Glutamatergic neuron (in vitro differentiated cells): ENCODE measurements at regions not wholly inside any gene's neighbourhood (a gene's known extent, or its start where the extent isn't known, plus 50 kb on each side); places are given as distances from the start of the nearest gene placed in this dataset.
"Not testable (repeated sequence)": the region's sequence is repeated elsewhere in the genome, so short reads cannot be mapped to it uniquely, and the experiment has no call there.

Source experiments
- DNase-seq: peaks from one replicate; pipeline ENCODE4 v3.0.0; 2022
- H3K27ac Mint-ChIP-seq: one replicate; pipeline ENCODE4 v1.8.0; 2020; ENCODE audit warnings: mild to moderate bottlenecking, mixed read lengths, inconsistent platforms; ENCODE audit not compliant: unreplicated experiment
- H3K27me3 Mint-ChIP-seq: one replicate; pipeline ENCODE4 v1.8.0; 2020; ENCODE audit warnings: mild to moderate bottlenecking, moderate library complexity, mixed read lengths, inconsistent platforms; ENCODE audit not compliant: unreplicated experiment
- H3K36me3 Mint-ChIP-seq: one replicate; pipeline ENCODE4 v1.8.0; 2020; ENCODE audit warnings: mild to moderate bottlenecking, mixed read lengths, inconsistent platforms; ENCODE audit not compliant: unreplicated experiment
- H3K4me1 Mint-ChIP-seq: one replicate; pipeline ENCODE4 v1.8.0; 2020; ENCODE audit warnings: mild to moderate bottlenecking, low read depth, mixed read lengths, inconsistent platforms; ENCODE audit not compliant: unreplicated experiment
- H3K4me3 Mint-ChIP-seq: one replicate; pipeline ENCODE4 v1.8.0; 2020; ENCODE audit warnings: mild to moderate bottlenecking, mixed read lengths, inconsistent platforms; ENCODE audit not compliant: unreplicated experiment
- H3K9me3 Mint-ChIP-seq: one replicate; pipeline ENCODE4 v1.8.0; 2020; ENCODE audit warnings: mild to moderate bottlenecking, moderate library complexity, mixed read lengths, inconsistent platforms; ENCODE audit not compliant: unreplicated experiment
- CTCF ChIP-seq: fragments of 200-600 bp; sonication (generic); IDR thresholded peaks from one replicate; pipeline ENCODE4 v1.5.0; 2021; ENCODE audit not compliant: partially characterized antibody, unreplicated experiment

DNA sequence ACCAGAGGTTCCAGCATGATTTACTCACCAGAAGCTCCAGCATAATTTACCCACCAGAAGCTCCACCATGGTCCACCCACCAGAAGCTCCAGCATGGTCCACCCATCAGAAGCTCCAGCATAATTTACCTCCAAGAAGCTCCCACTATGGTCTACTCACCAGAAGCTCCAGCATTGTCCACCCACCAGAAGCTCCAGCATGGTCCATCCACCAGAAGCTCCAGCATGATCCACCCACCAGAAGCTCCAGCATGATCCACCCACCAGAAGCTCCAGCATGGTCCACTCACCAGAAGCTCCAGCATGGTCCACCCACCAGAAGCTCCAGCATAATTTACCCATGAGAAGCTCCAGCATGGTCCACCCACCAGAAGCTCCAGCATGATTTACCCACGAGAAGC, 4490.7 kb upstream of the OR11H1 start:
- peaks cover 37% of the 10 kb centered on the region for H3K27me3 Mint-ChIP-seq
- not testable (repeated sequence) for H3K4me1 Mint-ChIP-seq, H3K4me3 Mint-ChIP-seq, DNase-seq, H3K27ac Mint-ChIP-seq
- peaks cover 43% of the 10 kb centered on the region for H3K36me3 Mint-ChIP-seq
- H3K9me3 Mint-ChIP-seq = peaks cover 85% of the 10 kb centered on the region

DNA sequence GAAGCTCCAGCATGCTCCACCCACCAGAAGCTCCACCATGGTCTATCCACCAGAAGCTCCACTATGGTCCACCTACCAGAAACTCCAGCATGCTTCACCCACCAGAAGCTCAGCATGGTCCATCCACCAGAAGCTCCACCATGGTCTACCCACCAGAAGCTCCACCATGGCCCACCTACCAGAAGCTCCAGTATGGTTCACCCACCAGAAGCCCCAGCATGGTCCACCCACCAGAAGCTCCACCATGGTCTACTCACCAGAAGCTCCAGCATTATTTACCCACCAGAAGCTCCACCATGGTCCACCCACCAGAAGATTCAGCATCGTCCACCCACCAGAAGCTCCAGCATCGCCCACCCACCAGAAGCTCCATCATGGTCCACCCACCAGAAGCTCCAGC, 4490.2 kb upstream of the OR11H1 start:
- H3K4me3 Mint-ChIP-seq, DNase-seq, H3K4me1 Mint-ChIP-seq, H3K27ac Mint-ChIP-seq: not testable (repeated sequence)
- Mint-ChIP-seq H3K36me3 (peaks cover 42% of the 10 kb centered on the region), H3K27me3 (peaks cover 34% of the 10 kb centered on the region), H3K9me3 (peaks cover 81% of the 10 kb centered on the region)

DNA sequence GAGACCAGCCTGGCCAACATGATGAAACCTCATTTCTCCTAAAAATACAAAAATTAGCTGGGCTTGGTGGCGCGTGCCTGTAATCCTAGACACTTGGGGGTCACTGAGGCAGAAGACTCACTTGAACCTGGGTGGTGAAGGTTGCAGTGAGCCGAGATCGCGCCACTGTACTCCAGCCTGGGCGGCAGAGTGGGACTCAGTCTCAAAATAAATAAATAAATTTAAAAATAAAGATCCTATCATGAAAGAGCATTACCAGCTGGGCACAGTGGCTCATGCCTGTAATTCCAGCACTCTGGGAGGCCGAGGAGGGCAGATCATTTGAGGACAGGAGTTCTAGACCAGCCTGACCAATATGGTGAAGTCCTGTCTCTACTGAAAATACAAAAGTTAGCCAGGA, 4489.2 kb upstream of the OR11H1 start:
- H3K4me1 Mint-ChIP-seq, H3K4me3 Mint-ChIP-seq, DNase-seq, H3K27ac Mint-ChIP-seq: not testable (repeated sequence)
- H3K36me3 Mint-ChIP-seq = peaks cover 42% of the 10 kb centered on the region
- peaks cover 31% of the 10 kb centered on the region for H3K27me3 Mint-ChIP-seq
- H3K9me3 Mint-ChIP-seq = peaks cover 78% of the 10 kb centered on the region

- not testable (repeated sequence) for H3K4me1 Mint-ChIP-seq, DNase-seq, H3K4me3 Mint-ChIP-seq, H3K27ac Mint-ChIP-seq
- peaks cover 22% of the 10 kb centered on the region for H3K27me3 Mint-ChIP-seq
- H3K9me3 Mint-ChIP-seq = peaks cover 57% of the 10 kb centered on the region
- peaks cover 36% of the 10 kb centered on the region for H3K36me3 Mint-ChIP-seq
Measured at GRCh38 chr22:11041416-11041815, 4486.6 kb upstream of the OR11H1 start.

DNA sequence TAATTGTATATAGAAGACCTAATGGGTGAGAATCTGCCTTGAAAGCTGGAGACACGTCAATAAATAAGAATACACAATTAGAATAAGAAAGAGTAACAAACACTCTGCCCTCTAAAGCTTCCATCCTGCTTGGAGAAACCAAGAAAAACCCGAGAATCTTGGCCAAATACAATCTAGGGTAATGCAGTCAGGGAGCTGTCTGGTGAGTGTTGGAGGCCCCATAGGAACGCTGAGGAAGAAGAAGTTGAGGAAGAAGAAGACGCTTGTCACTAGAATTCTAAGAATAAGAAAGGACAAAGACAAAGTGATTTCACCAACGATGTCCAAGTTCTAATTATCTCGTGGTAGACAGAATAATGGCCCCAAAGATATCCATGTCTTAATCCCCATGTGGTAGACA, 4485.9 kb upstream of the OR11H1 start:
- peaks cover 21% of the 10 kb centered on the region for H3K27me3 Mint-ChIP-seq
- no peak overlapping the region for H3K4me3 Mint-ChIP-seq
- no peak for TF ChIP-seq CTCF
- H3K27ac Mint-ChIP-seq = no peak overlapping the region
- no peak for DNase-seq
- no peaks in the 10 kb centered on the region for H3K4me1 Mint-ChIP-seq
- H3K36me3 Mint-ChIP-seq = peaks cover 32% of the 10 kb centered on the region
- peaks cover 52% of the 10 kb centered on the region for H3K9me3 Mint-ChIP-seq

- not testable (repeated sequence) for H3K27ac Mint-ChIP-seq, DNase-seq, H3K4me3 Mint-ChIP-seq, H3K4me1 Mint-ChIP-seq
- Mint-ChIP-seq H3K9me3 (peaks cover 43% of the 10 kb centered on the region), H3K36me3 (peaks cover 25% of the 10 kb centered on the region), H3K27me3 (peaks cover 14% of the 10 kb centered on the region)
Measured at GRCh38 chr22:11043289-11043688, 4484.7 kb upstream of the OR11H1 start.

DNA sequence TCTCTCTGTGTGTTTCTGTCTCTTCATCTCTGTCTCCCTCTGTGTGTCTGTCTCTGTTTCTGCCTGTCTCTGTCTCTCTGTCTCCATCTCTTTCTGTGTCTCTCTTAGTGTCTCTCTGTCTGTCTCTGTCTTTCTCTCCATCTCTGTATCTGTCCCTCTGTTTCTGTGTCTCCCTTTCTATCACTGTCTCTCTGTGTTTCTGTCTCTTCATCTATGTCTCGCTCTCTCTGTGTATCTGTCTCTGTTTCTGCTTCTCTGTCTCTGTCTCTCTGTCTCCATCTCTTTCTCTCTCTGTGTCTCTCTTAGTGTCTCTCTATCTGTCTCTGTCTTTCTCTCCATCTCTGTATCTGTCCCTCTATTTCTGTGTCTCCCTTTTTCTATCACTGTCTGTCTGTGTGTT, 4479.1 kb upstream of the OR11H1 start:
- not testable (repeated sequence) for H3K4me3 Mint-ChIP-seq

GRCh38 chr22:11050226-11050625, 4477.8 kb upstream of the OR11H1 start:
- Mint-ChIP-seq H3K27me3 (peaks cover 13% of the 10 kb centered on the region), H3K9me3 (peaks cover 34% of the 10 kb centered on the region), H3K36me3 (peaks cover 19% of the 10 kb centered on the region)
- DNase-seq, H3K27ac Mint-ChIP-seq, H3K4me1 Mint-ChIP-seq, H3K4me3 Mint-ChIP-seq: not testable (repeated sequence)

More for the DNA sequence above, 4479.1 kb upstream of the OR11H1 start:
- not testable (repeated sequence) for H3K27me3 Mint-ChIP-seq, H3K4me1 Mint-ChIP-seq, DNase-seq
- peaks cover 19% of the 10 kb centered on the region for H3K36me3 Mint-ChIP-seq
- peak overlapping the region; percentile 17 for H3K27ac Mint-ChIP-seq
- peaks cover 23% of the 10 kb centered on the region for H3K9me3 Mint-ChIP-seq

GRCh38 chr22:11051401-11052112, 4476.4 kb upstream of the OR11H1 start:
- Mint-ChIP-seq H3K36me3 (peaks cover 24% of the 10 kb centered on the region), H3K27me3 (peaks cover 22% of the 10 kb centered on the region), H3K9me3 (peaks cover 46% of the 10 kb centered on the region)
- DNase-seq, H3K4me1 Mint-ChIP-seq, H3K27ac Mint-ChIP-seq, H3K4me3 Mint-ChIP-seq: not testable (repeated sequence)

DNA sequence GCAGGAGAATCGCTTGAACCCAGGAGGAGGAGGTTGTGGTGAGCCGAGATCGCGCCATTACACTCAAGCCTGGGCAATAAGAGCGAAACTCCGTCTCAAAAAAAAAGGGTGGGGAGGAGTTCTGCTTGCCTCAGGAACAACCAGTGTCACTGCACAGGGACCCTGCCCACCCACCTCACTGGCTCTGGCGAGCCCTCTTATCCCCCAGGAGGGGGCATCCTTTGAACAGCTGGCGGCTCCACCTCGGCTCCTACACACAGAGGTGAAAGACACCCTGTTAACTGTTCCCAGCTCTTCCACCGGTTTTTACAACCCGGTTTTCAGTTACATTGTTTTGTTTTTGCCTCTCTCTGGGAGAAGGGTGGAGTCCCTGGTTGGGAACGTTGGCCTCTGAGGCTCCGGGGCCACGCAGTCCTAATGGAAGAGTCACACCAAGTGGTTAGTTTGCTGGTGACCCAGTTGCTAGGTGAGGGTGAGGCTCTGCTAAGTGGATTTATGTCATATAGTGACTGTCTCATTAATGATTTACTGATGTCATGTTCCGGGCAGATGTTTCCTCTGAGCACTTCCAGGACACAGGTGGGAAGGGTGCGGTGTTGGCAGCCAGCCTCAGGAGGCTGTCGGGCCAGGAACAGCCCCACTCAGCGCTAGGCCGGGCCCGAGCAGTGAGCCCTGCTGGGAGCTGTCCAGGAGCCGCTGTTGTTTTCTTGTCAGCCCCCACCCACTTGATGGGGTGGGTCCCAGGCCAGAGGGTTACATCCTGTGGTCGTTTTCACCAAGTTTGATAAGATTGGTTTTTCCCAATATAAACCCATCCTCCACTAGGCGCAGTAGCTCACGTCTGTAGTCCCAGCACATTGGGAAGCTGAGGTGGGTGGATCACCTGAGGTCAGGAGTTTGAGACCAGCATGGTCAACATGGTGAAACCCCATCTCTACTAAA, 4474.3 kb upstream of the OR11H1 start:
- peaks cover 22% of the 10 kb centered on the region for H3K36me3 Mint-ChIP-seq
- H3K4me1 Mint-ChIP-seq, DNase-seq, H3K27ac Mint-ChIP-seq, H3K4me3 Mint-ChIP-seq: not testable (repeated sequence)
- H3K27me3 Mint-ChIP-seq = peaks cover 27% of the 10 kb centered on the region
- H3K9me3 Mint-ChIP-seq = peaks cover 56% of the 10 kb centered on the region

GRCh38 chr22:11054681-11055080, 4473.3 kb upstream of the OR11H1 start:
- not testable (repeated sequence) for H3K27ac Mint-ChIP-seq, DNase-seq, H3K4me1 Mint-ChIP-seq, H3K4me3 Mint-ChIP-seq
- peaks cover 48% of the 10 kb centered on the region for H3K9me3 Mint-ChIP-seq
- peaks cover 13% of the 10 kb centered on the region for H3K36me3 Mint-ChIP-seq
- peaks cover 23% of the 10 kb centered on the region for H3K27me3 Mint-ChIP-seq
